Daoy (cell line): ENCODE measurements at regions not wholly inside any gene's neighbourhood (a gene's known extent, or its start where the extent isn't known, plus 50 kb on each side); places are given as distances from the start of the nearest gene placed in this dataset.

Experiments used
- DNase-seq: peaks from one replicate; pipeline ENCODE4 v3.0.0-alpha.2; 2015; ENCODE audit warnings: low read depth

GRCh38 chr7:22657479-22657878 lies 69.5 kb upstream of the IL6 start:
- no peak for DNase-seq

DNA sequence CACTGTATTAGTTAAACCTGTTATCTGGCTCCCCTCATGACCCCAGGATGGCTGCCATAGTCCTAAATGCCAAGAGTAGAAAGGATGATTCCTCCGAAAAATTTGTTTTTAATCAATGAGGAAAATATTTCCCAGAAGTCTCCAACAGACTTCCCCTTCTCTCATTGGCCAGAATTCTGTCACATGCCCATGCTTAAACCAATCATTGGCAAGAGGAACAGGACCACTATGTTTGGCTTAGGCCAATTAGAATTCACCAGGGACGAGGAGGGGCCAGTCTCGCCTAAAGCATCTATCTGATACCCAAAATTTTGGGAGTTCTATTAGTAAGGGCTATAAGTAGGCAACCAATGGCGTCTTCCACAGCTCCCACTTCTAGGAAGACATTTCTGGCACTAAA lies 71.2 kb upstream of the IL6 start:
- DNase-seq, result no peak

DNA sequence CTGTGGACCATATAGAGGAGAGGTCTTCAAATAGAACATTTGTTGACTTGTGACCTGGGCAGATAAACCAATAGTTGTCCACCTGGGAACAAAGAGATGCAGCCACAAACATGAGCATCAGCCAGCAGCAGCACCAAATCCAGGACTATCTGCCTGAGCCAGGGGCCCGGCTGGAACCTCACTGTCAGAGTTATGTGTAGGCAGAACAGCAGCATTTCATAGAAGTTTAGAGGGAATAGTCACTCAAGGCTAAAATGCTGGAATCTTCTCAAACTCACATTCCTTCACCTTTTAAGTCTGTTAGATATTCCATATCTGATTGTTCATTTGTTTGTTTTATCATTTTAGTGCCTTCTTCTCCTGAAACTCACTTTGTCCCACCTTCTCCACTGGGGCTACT lies 72.2 kb upstream of the IL6 start:
- DNase-seq, result no peak

GRCh38 chr7:22653951-22654350 lies 73.0 kb upstream of the IL6 start:
- DNase-seq, result no peak

- DNase-seq, result peak; percentile 94
Measured at GRCh38 chr7:22651534-22652243, 75.3 kb upstream of the IL6 start.

GRCh38 chr7:22651036-22651435 lies 76.0 kb upstream of the IL6 start:
- no peak for DNase-seq

- DNase-seq, result no peak
Measured at GRCh38 chr7:22649686-22650085, 77.3 kb upstream of the IL6 start.

- peak; percentile 96 for DNase-seq
Measured at GRCh38 chr7:22647451-22648257, 79.3 kb upstream of the IL6 start.

DNA sequence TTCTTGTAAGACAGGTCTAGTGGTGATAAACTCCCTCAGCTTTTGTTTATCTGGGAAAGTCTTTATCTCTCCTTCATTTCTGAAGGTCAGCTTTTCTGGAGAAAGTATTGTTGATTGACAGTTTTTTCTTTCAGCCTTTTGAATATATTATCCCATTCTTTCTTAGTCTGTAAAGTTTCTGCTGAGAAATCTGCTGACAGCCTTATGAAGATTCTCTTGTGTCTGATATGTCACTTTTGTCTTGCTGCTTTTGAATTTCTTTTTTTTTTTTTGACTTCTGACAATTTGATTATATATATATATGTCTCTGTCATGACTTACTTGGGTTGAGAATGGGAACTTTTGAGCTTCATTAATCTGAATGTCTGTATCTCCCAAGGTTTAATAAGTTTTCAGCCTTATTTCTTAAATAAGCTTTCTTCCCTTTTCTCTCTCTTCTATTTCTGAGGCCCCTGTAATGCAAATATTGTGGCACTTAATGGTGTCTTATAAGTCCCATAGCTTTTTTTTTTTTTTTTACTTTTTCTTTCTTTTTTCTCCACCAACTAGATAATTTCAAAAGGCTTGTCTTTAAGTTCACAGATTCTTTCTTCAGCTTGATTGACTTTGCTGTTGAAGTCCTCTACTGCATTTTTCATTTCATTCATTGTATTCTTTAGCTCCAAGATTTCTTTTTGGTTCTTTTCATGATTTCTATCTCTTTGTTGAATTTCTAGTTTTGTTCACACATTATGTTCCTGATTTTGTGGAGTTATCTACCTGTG lies 81.4 kb upstream of the IL6 start:
- no peak for DNase-seq

DNA sequence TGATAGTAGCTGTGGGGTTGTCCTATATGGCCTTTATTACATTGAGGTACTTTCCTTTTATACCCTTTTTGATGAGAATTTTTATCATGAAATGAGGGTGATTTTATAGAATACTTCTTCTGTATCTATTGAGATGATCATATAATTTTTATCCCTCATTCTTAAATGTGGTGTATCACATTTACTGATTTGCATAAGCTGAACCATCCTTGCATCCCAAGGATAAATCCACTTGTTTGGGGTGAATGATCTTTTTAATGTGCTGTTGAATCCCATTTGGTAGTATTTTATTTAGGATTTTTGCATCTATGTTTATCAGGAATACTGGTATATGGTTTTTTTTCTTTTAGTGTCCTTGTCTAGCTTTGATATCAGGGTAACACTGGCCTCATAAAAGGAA lies 84.5 kb upstream of the IL6 start:
- no peak for DNase-seq

- no peak for DNase-seq
Measured at GRCh38 chr7:22640269-22640668, 86.7 kb upstream of the IL6 start.

- no peak for DNase-seq
Measured at GRCh38 chr7:22639396-22639795, 87.6 kb upstream of the IL6 start.

DNA sequence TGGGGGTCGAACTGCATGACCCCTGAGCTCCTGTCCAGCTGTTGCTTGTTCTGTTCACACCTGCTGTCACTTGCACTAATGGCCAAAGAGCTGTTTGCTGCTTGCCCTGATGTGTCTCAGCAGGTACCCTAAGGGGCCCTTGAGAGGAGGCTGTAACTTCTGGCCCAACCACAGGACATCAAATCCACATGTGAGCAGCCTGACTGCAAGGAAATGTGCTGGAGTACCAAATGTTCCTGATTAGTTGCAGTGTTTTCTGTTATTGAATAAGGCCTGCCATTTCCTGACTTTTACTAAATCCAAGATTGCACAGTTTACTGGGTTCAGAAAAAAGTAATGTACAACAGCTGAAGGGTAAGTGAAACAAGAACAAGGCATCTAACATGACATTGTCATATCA lies 91.7 kb upstream of the IL6 start:
- DNase-seq, result no peak

- no peak for DNase-seq
Measured at GRCh38 chr7:22633954-22634474, 93.0 kb upstream of the IL6 start.

- DNase-seq, result no peak
Measured at GRCh38 chr7:22633286-22633953, 93.6 kb upstream of the IL6 start.

DNA sequence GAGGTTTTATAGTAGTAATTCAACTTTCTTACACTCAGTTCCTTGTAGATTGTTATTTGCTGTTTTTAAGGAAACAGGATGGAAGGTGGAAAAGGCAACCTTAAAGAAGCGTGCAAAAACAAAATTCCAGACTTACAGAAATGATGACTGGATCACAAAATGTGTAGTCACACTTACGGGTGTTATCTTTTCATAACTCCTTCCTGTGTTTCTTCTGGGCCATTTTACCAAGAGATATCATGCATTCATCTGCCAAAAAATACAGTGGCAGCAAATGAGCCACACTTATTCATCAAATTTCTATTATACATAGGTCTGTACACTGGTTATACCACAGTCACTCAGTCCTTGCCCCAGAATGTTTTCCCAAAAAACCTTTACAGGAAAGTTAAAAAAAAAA lies 94.3 kb upstream of the IL6 start:
- DNase-seq, result peak; percentile 55

GRCh38 chr7:22631730-22632129 lies 95.3 kb upstream of the IL6 start:
- no peak for DNase-seq

GRCh38 chr7:22630069-22630468 lies 96.9 kb upstream of the IL6 start:
- DNase-seq, result no peak

DNA sequence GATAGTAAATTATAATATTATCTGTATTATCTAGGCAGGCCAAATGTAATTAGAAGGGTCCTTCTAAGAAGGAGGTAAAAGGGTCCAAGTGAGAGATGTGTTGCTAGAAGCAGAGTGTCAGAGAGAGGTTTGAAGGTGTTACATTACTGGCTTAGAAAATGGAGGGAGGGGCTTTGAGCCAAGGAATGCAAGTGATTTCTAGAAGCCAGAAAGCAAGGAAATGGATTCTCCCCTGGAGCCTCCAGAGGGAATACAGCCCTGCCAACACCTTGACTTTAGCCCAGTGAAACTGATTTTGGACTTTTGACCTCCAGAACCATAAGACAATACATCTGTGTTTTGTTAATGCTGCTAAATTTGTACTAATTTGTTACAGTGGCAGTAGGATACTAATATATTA lies 97.9 kb upstream of the IL6 start:
- no peak for DNase-seq

DNA sequence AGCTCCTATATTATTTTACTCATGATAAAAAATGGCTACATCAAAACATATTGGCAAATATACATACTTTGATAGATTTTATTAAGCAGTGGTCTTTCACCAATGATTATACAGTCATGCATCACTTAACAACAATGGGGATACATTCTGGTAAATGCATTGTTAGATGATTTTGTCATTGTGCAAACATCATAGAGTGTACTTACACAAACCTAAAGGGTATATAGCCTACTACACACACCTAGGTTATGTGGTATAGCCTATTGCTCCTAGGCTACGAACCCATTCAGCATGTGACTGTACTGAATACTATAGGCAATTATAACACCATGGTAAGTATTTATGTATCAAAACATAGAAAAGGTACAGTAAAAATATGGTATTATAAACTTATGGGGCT lies 98.9 kb upstream of the IL6 start:
- DNase-seq, result no peak

GRCh38 chr7:22627136-22627535 lies 99.9 kb upstream of the IL6 start:
- peak; percentile 73 for DNase-seq

DNA sequence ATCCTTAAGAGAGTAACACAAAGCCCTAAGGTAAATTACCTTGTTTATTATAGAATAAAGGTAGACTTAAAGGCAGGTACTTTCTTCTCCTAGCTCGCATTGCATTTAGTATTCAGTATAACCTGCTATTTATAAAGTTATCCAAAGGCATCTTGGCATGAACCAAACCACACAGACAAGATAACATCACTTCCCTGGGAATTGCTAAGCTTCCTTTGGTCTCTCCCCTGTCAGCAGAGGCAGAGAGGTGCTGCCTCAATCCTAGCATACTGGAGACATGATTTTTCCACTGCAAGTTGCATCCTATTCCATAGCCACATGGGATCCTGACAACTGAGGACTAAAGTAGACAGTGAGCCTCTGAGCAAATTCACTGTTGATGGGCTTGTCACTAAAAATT lies 101.7 kb upstream of the IL6 start:
- DNase-seq, result no peak
